Psoas muscle (tissue), 7 donors: ENCODE measurements at regions not wholly inside any gene's neighbourhood (a gene's known extent, or its start where the extent isn't known, plus 50 kb on each side); places are given as distances from the start of the nearest gene placed in this dataset.

Experiments used
- ATAC-seq, 4 donors: fragments of 200-7000 bp; cut with Tn5 transposase; one replicate each; pipeline ENCODE4 v1.9.1; 2020; ENCODE audit warnings: moderate library complexity in 3 of 4, mild to moderate bottlenecking in 2 of 4
- DNase-seq, 2 donors: peaks; one replicate each; pipeline ENCODE4 v3.0.0-alpha.2; 2020
- H3K27ac ChIP-seq: fragments of 200-600 bp; one replicate; pipeline ENCODE4 v1.8.0; 2022
- H3K27me3 ChIP-seq, 3 donors: fragments of 200-600 bp in 1 of 3; one replicate each; pipeline versions ENCODE4 v1.6.1 to v1.8.0; 2013 to 2022; ENCODE audit warnings: low read length in 2 of 3, mild to moderate bottlenecking in 2 of 3, moderate library complexity in 1 of 3; ENCODE audit not compliant: insufficient read depth in 3 of 3
- H3K36me3 ChIP-seq, 2 donors: fragments of 200-600 bp in 1 of 2; one replicate each; pipeline versions ENCODE4 v1.6.1 to v1.8.0; 2013 to 2022; ENCODE audit warnings: low read depth in 1 of 2, mild to moderate bottlenecking in 1 of 2, moderate library complexity in 1 of 2; ENCODE audit not compliant: insufficient read depth in 1 of 2
- H3K4me1 ChIP-seq: fragments of 200-600 bp; one replicate; pipeline ENCODE4 v1.8.0; 2022
- H3K4me3 ChIP-seq: fragments of 200-600 bp; one replicate; pipeline ENCODE4 v1.8.0; 2022; ENCODE audit warnings: mild to moderate bottlenecking
- H3K9me3 ChIP-seq: fragments of 200-600 bp; one replicate; pipeline ENCODE4 v1.8.0; 2022
- WGBS, 3 donors: extraction: QIAGEN DNeasy Blood & Tissue Kit; methylation state at CpG; one replicate each; pipeline versions ENCODE4 v1.1.6 to v1.1.7; 2013; 5-methylcytosine and 5-hydroxymethylcytosine counted together
- intact Hi-C, 2 donors: fragments of 100-400 bp; cut with DNase I; formaldehyde crosslinking; loops; one replicate each; pipeline versions ENCODE4 v1.11.0 to v1.14.2; 2022
- TF ChIP-seq, protein P1 (sequence below): fragments of 200-600 bp; IDR thresholded peaks from one replicate; pipeline ENCODE4 v1.8.0; 2022; ENCODE audit warnings: antibody characterized with exemption
- donor health status: healthy with polysubstance abuse.
- donor health status: DM: no; HTN: no; CAD: no; lungs with moderate emphysema.
- donor health status: Bipolar disorder and iron deficiency.
- donor health status: healthy.
- donor health status: DM: yes; HTN: yes; CAD: no.
- donor health status: DM: no; HTN: no; CAD: no.
- donor health status: DM: yes; HTN: yes; CAD: no.

DNA sequence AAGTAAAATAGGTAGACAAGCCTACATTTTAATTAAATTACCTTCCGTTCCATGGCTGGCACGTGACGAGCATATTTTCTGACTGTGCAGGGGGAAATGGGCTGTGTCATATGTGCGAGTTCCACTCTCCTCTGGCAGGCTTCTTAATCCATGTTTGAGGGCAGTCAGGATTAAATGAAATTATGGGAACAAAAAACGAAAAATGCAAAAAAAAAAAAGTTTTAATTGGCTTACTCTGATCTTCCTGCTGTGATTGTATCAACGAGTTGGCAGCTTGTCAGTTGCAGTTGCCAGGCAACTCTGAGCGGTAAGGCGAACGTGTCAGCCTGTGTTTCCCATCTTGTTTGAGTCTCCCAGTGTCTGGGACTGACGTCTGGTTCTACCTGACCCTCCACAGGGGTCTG lies 302.9 kb upstream of the XYLT1 start:
- Histone ChIP-seq H3K9me3 (no peaks in the 10 kb centered on the region), H3K36me3 (no peaks in the 10 kb centered on the region), H3K27ac (no peak overlapping the region), H3K4me1 (no peaks in the 10 kb centered on the region), H3K4me3 (no peak overlapping the region), H3K27me3 (peaks cover 0 to 3% (median 0%) of the 10 kb centered on the region in 3 donors)
- intact Hi-C loops, result no loop called here
- TF ChIP-seq, protein P1, sequence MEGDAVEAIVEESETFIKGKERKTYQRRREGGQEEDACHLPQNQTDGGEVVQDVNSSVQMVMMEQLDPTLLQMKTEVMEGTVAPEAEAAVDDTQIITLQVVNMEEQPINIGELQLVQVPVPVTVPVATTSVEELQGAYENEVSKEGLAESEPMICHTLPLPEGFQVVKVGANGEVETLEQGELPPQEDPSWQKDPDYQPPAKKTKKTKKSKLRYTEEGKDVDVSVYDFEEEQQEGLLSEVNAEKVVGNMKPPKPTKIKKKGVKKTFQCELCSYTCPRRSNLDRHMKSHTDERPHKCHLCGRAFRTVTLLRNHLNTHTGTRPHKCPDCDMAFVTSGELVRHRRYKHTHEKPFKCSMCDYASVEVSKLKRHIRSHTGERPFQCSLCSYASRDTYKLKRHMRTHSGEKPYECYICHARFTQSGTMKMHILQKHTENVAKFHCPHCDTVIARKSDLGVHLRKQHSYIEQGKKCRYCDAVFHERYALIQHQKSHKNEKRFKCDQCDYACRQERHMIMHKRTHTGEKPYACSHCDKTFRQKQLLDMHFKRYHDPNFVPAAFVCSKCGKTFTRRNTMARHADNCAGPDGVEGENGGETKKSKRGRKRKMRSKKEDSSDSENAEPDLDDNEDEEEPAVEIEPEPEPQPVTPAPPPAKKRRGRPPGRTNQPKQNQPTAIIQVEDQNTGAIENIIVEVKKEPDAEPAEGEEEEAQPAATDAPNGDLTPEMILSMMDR, result no peak
- DNase-seq (no peak), ATAC-seq (no peak)
- WGBS, 3 donors, result 27 to 28% (median 28%) methylated on average over 10 of the region's 10 CpGs

DNA sequence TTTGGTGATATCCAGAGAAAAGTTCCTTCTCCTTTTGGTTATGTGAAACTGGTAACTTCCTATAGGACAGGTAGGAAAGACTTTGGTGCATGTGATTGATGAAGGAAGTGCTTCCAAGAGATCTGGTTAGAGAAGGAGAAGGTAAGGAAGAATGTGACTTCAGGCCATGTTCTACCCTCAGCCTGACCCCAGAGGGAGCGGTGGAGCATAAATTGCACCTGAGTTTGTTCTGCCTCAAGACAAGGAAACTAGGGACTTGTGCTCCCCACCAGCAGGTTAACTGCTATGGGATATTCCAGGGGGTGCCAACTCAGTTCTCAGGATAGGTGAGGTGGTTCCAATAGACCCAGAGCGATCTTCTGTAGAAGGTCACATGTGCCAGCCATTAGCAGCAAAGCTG lies 299.3 kb upstream of the XYLT1 start:
- no peak overlapping the region for H3K4me3 ChIP-seq
- intact Hi-C loops, result no loop called here
- H3K36me3 ChIP-seq, result no peaks in the 10 kb centered on the region
- peaks cover 0 to 3% (median 0%) of the 10 kb centered on the region in 3 donors for H3K27me3 ChIP-seq
- H3K9me3 ChIP-seq, result no peaks in the 10 kb centered on the region
- no peak for ATAC-seq
- H3K27ac ChIP-seq, result no peak overlapping the region
- H3K4me1 ChIP-seq, result no peaks in the 10 kb centered on the region
- DNase-seq, result no peak
- TF ChIP-seq, protein P1, result no peak
- 84 to 95% (median 92%) methylated on average over 2 of the region's 2 CpGs for WGBS, 3 donors

DNA sequence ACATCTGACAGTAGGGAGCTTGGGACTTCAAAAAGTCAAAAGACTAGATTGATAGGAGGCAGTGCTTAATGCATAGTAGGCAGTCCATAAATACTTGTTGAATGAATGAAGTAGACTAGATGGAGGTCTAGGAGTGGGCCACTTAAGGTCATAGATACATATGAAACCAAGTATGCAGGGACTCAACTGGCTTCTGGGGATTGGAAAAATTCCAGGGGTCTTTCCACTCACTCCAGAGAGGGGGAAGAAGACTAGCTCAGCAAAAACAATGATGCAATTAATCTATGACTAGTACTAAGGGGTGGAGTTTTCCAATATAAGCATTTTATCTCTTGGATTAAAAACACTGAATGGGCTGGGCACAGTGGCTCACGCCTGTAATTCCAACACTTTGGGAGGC lies 298.3 kb upstream of the XYLT1 start:
- Histone ChIP-seq H3K36me3 (no peaks in the 10 kb centered on the region), H3K9me3 (no peaks in the 10 kb centered on the region), H3K27ac (no peak overlapping the region), H3K4me3 (no peak overlapping the region), H3K27me3 (peaks cover 0 to 3% (median 0%) of the 10 kb centered on the region in 3 donors), H3K4me1 (no peaks in the 10 kb centered on the region)
- intact Hi-C loops, result no loop called here
- TF ChIP-seq, protein P1, result no peak
- 73 to 96% (median 87%) methylated on average over 1 of the region's 1 CpG for WGBS, 3 donors
- DNase-seq (no peak), ATAC-seq (no peak)

DNA sequence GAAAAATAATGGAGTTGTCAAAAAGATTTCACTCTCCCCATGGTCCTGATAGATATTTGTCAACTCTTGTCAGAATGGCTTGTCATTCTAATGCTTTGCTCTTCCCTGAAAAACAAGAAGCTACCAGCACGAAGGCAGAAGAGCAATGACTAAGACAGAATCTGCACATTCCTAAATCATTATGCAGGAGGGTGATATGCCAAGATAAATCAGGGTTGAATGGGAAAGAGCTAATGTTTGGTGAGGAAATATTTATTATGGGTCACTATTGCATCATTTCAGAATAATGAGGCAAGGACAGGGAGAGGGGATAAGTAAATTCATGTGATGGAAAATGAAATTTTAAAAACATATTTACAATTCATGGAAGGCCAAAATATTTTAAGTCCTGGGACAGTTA lies 297.5 kb upstream of the XYLT1 start:
- Histone ChIP-seq H3K27me3 (no peaks in the 10 kb centered on the region), H3K4me1 (no peaks in the 10 kb centered on the region), H3K36me3 (no peaks in the 10 kb centered on the region), H3K27ac (no peak overlapping the region), H3K9me3 (no peaks in the 10 kb centered on the region), H3K4me3 (no peak overlapping the region)
- peak in 1 of 4 donors; percentile 37 for ATAC-seq
- TF ChIP-seq, protein P1, result no peak
- DNase-seq, result no peak
- intact Hi-C loops, result no loop called here
- WGBS, 3 donors, result 10 to 24% (median 14%) methylated on average over 1 of the region's 1 CpG

DNA sequence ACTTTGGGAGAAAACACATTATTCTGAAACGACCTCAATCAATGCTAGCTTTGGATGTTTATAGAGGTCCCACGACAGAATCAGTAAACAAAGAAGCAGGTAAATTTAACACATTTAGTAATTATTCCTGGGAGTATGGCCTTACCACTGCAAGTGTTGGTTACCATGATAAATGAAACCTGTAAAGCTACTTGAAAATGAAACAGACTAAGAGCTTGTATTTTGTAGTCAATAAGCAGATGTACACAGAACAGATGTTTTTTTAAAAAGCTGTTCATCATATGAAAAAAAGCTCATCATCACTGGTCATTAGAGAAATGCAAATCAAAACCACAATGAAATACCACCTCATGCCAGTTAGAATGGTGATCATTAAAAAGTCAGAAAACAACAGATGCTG lies 295.3 kb upstream of the XYLT1 start:
- TF ChIP-seq, protein P1, result no peak
- Histone ChIP-seq H3K4me1 (no peaks in the 10 kb centered on the region), H3K27ac (no peak overlapping the region), H3K27me3 (no peaks in the 10 kb centered on the region), H3K36me3 (no peaks in the 10 kb centered on the region), H3K9me3 (no peaks in the 10 kb centered on the region), H3K4me3 (no peak overlapping the region)
- no peak for ATAC-seq
- WGBS, 3 donors, result 27 to 37% (median 34%) methylated on average over 2 of the region's 2 CpGs
- DNase-seq, result no peak
- intact Hi-C loops, result no loop called here
